Esophagus muscularis mucosa (tissue), 4 donors: ENCODE measurements at regions not wholly inside any gene's neighbourhood (a gene's known extent, or its start where the extent isn't known, plus 50 kb on each side); places are given as distances from the start of the nearest gene placed in this dataset.

ENCODE experiments used
- DNase-seq: peaks from one replicate; pipeline ENCODE4 v3.0.0-alpha.2; 2017; ENCODE audit errors: extremely low spot score
- H3K27ac ChIP-seq, 4 donors: fragments of 200-600 bp; sonication (generic); replicated peaks in 1 of 4; 1 replicate in 3 of 4; 2 replicates in 1 of 4; pipeline ENCODE4 v1.5.1; 2016 to 2019; ENCODE audit warnings: mild to moderate bottlenecking in 1 of 4
- H3K27me3 ChIP-seq, 4 donors: fragments of 200-600 bp; sonication (generic); one replicate each; pipeline versions ENCODE4 v1.5.1 to v1.6.0; 2016 to 2019
- H3K36me3 ChIP-seq, 4 donors: fragments of 200-600 bp; sonication (generic); one replicate each; pipeline ENCODE4 v1.5.1; 2016 to 2019
- H3K4me1 ChIP-seq, 4 donors: fragments of 200-600 bp; sonication (generic); one replicate each; pipeline ENCODE4 v1.5.1; 2016 to 2019
- H3K4me3 ChIP-seq, 4 donors: fragments of 200-600 bp; sonication (generic); 1 replicate in 2 of 4; 2 replicates in 2 of 4; pipeline ENCODE4 v1.5.1; 2016 to 2019; ENCODE audit warnings: mild to moderate bottlenecking in 4 of 4, moderate library complexity in 1 of 4
- H3K9me3 ChIP-seq, 4 donors: fragments of 200-600 bp; sonication (generic); 1 replicate in 3 of 4; 2 replicates in 1 of 4; pipeline ENCODE4 v1.5.1; 2016 to 2019
- EP300 ChIP-seq: sonication (generic); formaldehyde crosslinking; IDR thresholded peaks from one replicate; pipeline ENCODE4 v1.6.1; 2017; ENCODE audit warnings: antibody characterized with exemption
- POLR2A ChIP-seq: fragments of 450-650 bp; IDR thresholded peaks from one replicate; pipeline ENCODE4 v1.6.1; 2017; ENCODE audit warnings: antibody characterized with exemption, moderate library complexity, mild to moderate bottlenecking, low read depth
- POLR2AphosphoS5 ChIP-seq, 2 donors: sonication (generic); formaldehyde crosslinking; IDR thresholded peaks; one replicate each; pipeline ENCODE4 v1.6.1; 2017; ENCODE audit warnings: antibody characterized with exemption in 2 of 2
- WGBS: methylation state at CpG from one replicate; pipeline ENCODE4 v1.1.5; 2018; 5-methylcytosine and 5-hydroxymethylcytosine counted together
- intact Hi-C: fragments of 100-400 bp; cut with DNase I; formaldehyde crosslinking; loops from one replicate; pipeline ENCODE4 v1.15.1; 2023
- TF ChIP-seq, protein P1 (sequence below), 3 experiments: fragments of 200-600 bp in 2 of 3; fragments of 450-650 bp in 1 of 3; sonication (generic) in 2 of 3; IDR thresholded peaks; one replicate each; pipeline ENCODE4 v1.5.1; 2017 to 2019; ENCODE audit warnings: antibody characterized with exemption in 3 of 3, mild to moderate bottlenecking in 2 of 3, moderate library complexity in 1 of 3

DNA sequence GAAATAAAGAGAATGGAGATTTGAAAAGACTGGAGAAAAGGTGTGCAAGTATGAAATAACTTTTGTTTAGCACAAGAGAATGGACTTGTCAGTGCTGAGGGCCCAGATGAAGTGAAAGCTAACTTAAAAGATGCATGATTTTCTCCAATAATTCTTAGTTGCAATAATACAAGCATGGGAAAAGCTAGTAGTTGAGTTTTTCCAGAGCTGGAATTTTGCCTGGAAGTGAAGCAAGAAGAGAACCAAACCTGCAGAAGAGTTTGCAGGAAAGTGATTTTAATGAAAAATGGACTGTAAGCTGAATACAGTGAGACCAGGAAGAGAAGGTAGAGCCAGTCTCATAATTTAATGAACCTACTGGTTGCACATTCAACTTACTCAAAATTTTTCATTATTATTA, 69.3 kb upstream of the FSCB start:
- H3K9me3 ChIP-seq: peaks cover 0 to 23% (median 17%) of the 10 kb centered on the region in 4 donors
- H3K4me3 ChIP-seq: no peak overlapping the region
- no peaks in the 10 kb centered on the region for H3K36me3 ChIP-seq
- TF ChIP-seq, protein P1, sequence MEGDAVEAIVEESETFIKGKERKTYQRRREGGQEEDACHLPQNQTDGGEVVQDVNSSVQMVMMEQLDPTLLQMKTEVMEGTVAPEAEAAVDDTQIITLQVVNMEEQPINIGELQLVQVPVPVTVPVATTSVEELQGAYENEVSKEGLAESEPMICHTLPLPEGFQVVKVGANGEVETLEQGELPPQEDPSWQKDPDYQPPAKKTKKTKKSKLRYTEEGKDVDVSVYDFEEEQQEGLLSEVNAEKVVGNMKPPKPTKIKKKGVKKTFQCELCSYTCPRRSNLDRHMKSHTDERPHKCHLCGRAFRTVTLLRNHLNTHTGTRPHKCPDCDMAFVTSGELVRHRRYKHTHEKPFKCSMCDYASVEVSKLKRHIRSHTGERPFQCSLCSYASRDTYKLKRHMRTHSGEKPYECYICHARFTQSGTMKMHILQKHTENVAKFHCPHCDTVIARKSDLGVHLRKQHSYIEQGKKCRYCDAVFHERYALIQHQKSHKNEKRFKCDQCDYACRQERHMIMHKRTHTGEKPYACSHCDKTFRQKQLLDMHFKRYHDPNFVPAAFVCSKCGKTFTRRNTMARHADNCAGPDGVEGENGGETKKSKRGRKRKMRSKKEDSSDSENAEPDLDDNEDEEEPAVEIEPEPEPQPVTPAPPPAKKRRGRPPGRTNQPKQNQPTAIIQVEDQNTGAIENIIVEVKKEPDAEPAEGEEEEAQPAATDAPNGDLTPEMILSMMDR (IDR thresholded peaks at IDR 0.05): no peak
- no peak for TF ChIP-seq EP300
- no peak for TF ChIP-seq POLR2A
- TF ChIP-seq POLR2AphosphoS5 (IDR thresholded peaks at IDR 0.05): no peak
- H3K4me1 ChIP-seq: no peaks in the 10 kb centered on the region
- intact Hi-C loops: no loop called here
- DNase-seq: no peak
- H3K27ac ChIP-seq: no peak overlapping the region
- no peaks in the 10 kb centered on the region for H3K27me3 ChIP-seq

DNA sequence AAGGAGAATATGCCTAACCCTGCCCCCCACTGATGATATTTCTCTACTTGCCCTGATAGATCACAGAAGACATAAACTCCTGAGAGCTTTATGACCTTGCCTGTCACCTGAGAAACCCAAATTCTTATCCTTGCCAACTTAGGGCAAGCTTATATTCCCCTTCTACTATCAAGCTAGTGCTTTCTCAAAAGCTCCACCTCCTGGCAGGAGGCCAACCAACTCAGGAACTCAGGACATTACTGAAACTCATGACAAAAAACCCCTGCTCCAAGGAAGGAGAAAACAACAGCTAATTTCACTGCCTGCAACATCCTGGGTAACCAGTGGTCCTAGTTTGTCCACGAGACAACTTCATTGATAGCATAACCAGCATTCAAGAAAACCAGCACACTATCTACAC, 60.9 kb upstream of the FSCB start:
- no peak for TF ChIP-seq POLR2A
- TF ChIP-seq EP300: no peak
- TF ChIP-seq, protein P1 (IDR thresholded peaks at IDR 0.05): no peak
- no peak for TF ChIP-seq POLR2AphosphoS5 (IDR thresholded peaks at IDR 0.05)
- Histone ChIP-seq H3K36me3 (no peaks in the 10 kb centered on the region), H3K27me3 (no peaks in the 10 kb centered on the region), H3K4me3 (no peak overlapping the region), H3K27ac (no peak overlapping the region), H3K9me3 (peaks cover 0 to 4% (median 0%) of the 10 kb centered on the region in 4 donors), H3K4me1 (no peaks in the 10 kb centered on the region)
- 88% methylated on average over 1 of the region's 1 CpG for WGBS
- DNase-seq: no peak
- intact Hi-C loops: no loop called here

DNA sequence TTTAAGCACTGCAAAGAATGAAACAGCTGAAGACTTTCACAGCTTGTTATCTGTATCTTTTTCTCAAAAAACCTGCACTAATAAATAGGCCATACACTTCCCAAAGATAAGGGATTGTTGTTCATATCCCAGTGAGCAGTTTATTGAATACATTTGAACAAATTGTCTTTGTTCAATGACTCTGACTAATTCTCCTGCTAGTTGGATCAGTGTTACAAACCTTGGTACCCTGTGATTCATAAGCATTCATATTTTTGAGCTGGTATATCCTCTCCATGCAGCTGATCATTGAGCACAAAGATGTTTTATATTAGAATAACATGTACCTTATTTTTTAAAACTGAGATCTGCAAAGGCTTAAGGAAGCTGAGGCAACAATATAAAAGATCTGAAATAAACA, 58.9 kb upstream of the FSCB start:
- H3K27me3 ChIP-seq: no peaks in the 10 kb centered on the region
- no peak overlapping the region for H3K27ac ChIP-seq
- TF ChIP-seq EP300 (no peak), POLR2AphosphoS5 (IDR thresholded peaks at IDR 0.05) (no peak), POLR2A (no peak)
- TF ChIP-seq, protein P1 (IDR thresholded peaks at IDR 0.05): no peak
- H3K4me3 ChIP-seq: no peak overlapping the region
- H3K4me1 ChIP-seq: no peaks in the 10 kb centered on the region
- H3K36me3 ChIP-seq: no peaks in the 10 kb centered on the region
- intact Hi-C loops: no loop called here
- H3K9me3 ChIP-seq: peaks cover 0 to 4% (median 0%) of the 10 kb centered on the region in 4 donors
- no peak for DNase-seq

DNA sequence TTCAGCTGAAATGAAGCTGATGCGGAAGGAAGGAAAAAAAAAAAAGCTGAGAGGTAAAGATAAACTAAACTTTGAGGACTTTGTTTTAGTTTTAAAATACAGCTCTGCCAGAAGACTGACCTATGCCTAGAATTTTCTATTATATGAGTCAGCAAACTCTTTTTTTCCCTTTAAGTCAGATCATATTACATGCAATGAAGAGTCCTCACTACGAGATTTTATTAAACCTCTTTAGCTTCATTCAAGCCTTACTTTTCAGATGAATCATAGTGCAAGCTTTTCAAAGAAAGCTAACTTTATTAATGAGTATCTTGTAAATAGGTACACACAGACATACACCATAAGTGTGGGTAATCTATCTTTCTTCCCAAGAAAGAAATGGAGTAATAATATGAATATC, 57.8 kb upstream of the FSCB start:
- 43% methylated on average over 2 of the region's 2 CpGs for WGBS
- H3K36me3 ChIP-seq: no peaks in the 10 kb centered on the region
- no peak for TF ChIP-seq POLR2A
- no peak for TF ChIP-seq EP300
- no peak for TF ChIP-seq POLR2AphosphoS5 (IDR thresholded peaks at IDR 0.05)
- TF ChIP-seq, protein P1 (IDR thresholded peaks at IDR 0.05): no peak
- H3K4me1 ChIP-seq: no peaks in the 10 kb centered on the region
- no peak for DNase-seq
- H3K4me3 ChIP-seq: no peak overlapping the region
- H3K27ac ChIP-seq: no peak overlapping the region
- intact Hi-C loops: no loop called here
- peaks cover 0 to 4% (median 0%) of the 10 kb centered on the region in 4 donors for H3K9me3 ChIP-seq
- no peaks in the 10 kb centered on the region for H3K27me3 ChIP-seq
